ENCODE measurements at regions not wholly inside any gene's neighbourhood (a gene's known extent, or its start where the extent isn't known, plus 50 kb on each side); places are given as distances from the start of the nearest gene placed in this dataset.

- Histone ChIP-seq H3K27ac (ENCODE audit: low read length) (no peak overlapping the region), H3K9me3 (ENCODE audit: control insufficient read depth, low read depth, low read length) (no peaks in the 10 kb centered on the region), H3K27me3 (ENCODE audit: control insufficient read depth, insufficient read depth, low read length) (no peaks in the 10 kb centered on the region), H3K4me3 (ENCODE audit: low read length) (no peak overlapping the region), H3K36me3 (ENCODE audit: control insufficient read depth, insufficient read depth, low read length) (no peaks in the 10 kb centered on the region), H3K4me1 (ENCODE audit: control insufficient read depth, insufficient read depth, low read length) (no peaks in the 10 kb centered on the region)
- DNase-seq = no peak
- WGBS (ENCODE audit: insufficient coverage, low lambda C conversion rate) = no CpG with 5 or more reads among the region's 4 CpGs
These were observed 267.4 kb upstream of the VLDLR start for GRCh38 chr9:2354216-2354615.

DNA sequence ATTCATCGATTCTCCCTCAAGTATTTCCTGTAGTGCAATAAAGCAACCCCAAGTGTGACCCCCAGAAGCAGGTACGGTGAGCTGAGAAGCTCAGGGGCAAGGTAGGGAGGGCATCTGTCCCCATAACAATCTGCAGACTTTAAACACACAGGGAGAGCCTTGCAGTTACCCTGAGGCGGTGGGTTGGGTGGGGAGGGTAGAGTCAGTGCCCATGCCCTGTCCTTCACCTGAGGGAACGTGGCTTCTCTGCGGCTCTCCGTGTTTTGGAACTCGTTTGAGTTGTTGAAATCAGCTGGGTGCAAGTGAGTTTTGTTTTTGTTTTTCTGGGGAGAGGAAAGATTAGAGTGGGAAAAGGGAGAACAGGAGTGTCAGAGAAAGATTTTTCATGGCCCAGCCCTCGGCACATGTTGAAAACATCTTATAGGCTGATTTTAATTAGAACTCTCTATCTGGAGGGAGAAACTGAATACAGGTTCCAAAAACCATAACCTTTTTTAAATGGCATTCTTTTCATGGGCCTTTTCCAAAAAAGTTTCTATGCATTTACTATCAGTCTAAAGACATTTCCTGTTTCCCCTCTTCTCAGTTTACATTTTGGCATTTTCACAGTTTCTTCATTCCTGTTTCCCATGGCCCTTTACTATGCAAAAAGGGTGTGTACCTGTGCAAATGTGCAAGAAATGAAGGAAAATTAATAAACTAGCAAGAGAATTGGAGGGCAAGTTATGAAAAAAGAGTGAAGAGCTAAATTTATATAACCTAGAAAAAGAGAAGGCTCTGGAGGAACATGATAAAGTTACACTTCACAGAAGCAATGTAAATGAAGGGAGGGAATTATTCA, 266.5 kb upstream of the VLDLR start:
- WGBS (ENCODE audit: insufficient coverage, low lambda C conversion rate) = no CpG with 5 or more reads among the region's 8 CpGs
- no peaks in the 10 kb centered on the region for H3K4me1 ChIP-seq (ENCODE audit: control insufficient read depth, insufficient read depth, low read length)
- no peak overlapping the region for H3K4me3 ChIP-seq (ENCODE audit: low read length)
- H3K36me3 ChIP-seq (ENCODE audit: control insufficient read depth, insufficient read depth, low read length) = no peaks in the 10 kb centered on the region
- no peak overlapping the region for H3K27ac ChIP-seq (ENCODE audit: low read length)
- H3K27me3 ChIP-seq (ENCODE audit: control insufficient read depth, insufficient read depth, low read length) = no peaks in the 10 kb centered on the region
- no peaks in the 10 kb centered on the region for H3K9me3 ChIP-seq (ENCODE audit: control insufficient read depth, low read depth, low read length)
- DNase-seq = no peak

GRCh38 chr9:2355697-2355983, 265.9 kb upstream of the VLDLR start:
- Histone ChIP-seq H3K4me1 (ENCODE audit: control insufficient read depth, insufficient read depth, low read length) (no peaks in the 10 kb centered on the region), H3K27ac (ENCODE audit: low read length) (no peak overlapping the region), H3K36me3 (ENCODE audit: control insufficient read depth, insufficient read depth, low read length) (no peaks in the 10 kb centered on the region), H3K27me3 (ENCODE audit: control insufficient read depth, insufficient read depth, low read length) (no peaks in the 10 kb centered on the region), H3K4me3 (ENCODE audit: low read length) (no peak overlapping the region), H3K9me3 (ENCODE audit: control insufficient read depth, low read depth, low read length) (no peaks in the 10 kb centered on the region)
- WGBS (ENCODE audit: insufficient coverage, low lambda C conversion rate) = no CpG with 5 or more reads among the region's 7 CpGs
- no peak for DNase-seq

GRCh38 chr9:2356041-2356790, 265.4 kb upstream of the VLDLR start:
- no peaks in the 10 kb centered on the region for H3K4me1 ChIP-seq (ENCODE audit: control insufficient read depth, insufficient read depth, low read length)
- H3K27me3 ChIP-seq (ENCODE audit: control insufficient read depth, insufficient read depth, low read length) = no peaks in the 10 kb centered on the region
- no peak overlapping the region for H3K4me3 ChIP-seq (ENCODE audit: low read length)
- WGBS (ENCODE audit: insufficient coverage, low lambda C conversion rate) = no CpG with 5 or more reads among the region's 8 CpGs
- DNase-seq = no peak
- H3K9me3 ChIP-seq (ENCODE audit: control insufficient read depth, low read depth, low read length) = no peaks in the 10 kb centered on the region
- no peaks in the 10 kb centered on the region for H3K36me3 ChIP-seq (ENCODE audit: control insufficient read depth, insufficient read depth, low read length)
- no peak overlapping the region for H3K27ac ChIP-seq (ENCODE audit: low read length)

DNA sequence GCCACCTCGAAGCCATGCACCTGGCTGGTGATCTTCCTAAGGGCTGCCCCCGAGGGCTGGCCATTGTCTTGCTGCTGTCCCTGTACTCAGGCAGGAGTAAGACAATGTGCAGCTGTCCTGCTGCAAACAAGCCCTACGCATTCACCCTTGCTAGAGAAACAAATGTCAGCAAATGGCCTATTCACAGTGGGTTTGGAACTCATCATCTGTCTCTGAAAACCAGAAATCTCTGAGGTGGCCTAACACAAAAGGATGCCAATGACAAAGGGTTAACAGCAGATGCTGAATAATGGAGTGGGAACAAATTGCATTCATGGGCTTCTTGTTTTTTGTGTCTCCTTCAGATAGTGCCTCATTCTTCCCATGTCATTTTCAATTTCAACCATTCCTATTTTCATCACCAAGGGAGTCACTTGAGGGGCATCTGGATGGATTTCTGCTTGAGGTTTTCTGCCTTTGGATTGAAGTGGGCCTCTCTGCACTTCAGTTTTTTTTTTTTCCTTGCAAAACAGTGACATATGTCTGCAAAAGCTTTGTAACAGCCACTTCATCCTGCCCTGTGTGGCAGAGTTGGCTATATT, 261.6 kb upstream of the VLDLR start:
- Histone ChIP-seq H3K27ac (ENCODE audit: low read length) (no peak overlapping the region), H3K4me3 (ENCODE audit: low read length) (no peak overlapping the region), H3K36me3 (ENCODE audit: control insufficient read depth, insufficient read depth, low read length) (no peaks in the 10 kb centered on the region), H3K4me1 (ENCODE audit: control insufficient read depth, insufficient read depth, low read length) (no peaks in the 10 kb centered on the region), H3K9me3 (ENCODE audit: control insufficient read depth, low read depth, low read length) (no peaks in the 10 kb centered on the region), H3K27me3 (ENCODE audit: control insufficient read depth, insufficient read depth, low read length) (no peaks in the 10 kb centered on the region)
- no CpG with 5 or more reads among the region's 3 CpGs for WGBS (ENCODE audit: insufficient coverage, low lambda C conversion rate)
- no peak for DNase-seq

DNA sequence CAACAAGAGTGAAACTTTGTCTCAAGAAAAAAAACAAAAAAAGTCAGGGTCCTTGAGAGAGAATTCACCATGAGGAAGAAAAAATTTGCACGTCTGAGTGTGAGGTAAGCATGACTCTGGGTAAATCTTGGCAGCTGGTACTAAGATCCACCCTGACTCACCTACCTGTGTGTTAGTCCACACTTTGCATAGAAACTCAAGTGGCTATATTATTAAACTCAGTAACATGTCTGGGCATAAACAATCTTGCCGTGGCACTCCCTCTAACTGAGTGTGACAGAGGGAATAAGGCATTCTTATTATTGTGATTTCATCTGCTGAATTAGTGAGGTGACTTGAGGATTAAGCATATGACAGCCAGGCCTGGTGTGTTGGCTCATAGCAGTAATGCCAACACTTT, 259.4 kb upstream of the VLDLR start:
- H3K9me3 ChIP-seq (ENCODE audit: control insufficient read depth, low read depth, low read length) = no peaks in the 10 kb centered on the region
- no peak overlapping the region for H3K4me3 ChIP-seq (ENCODE audit: low read length)
- H3K36me3 ChIP-seq (ENCODE audit: control insufficient read depth, insufficient read depth, low read length) = no peaks in the 10 kb centered on the region
- no peak overlapping the region for H3K27ac ChIP-seq (ENCODE audit: low read length)
- DNase-seq = no peak
- no CpG with 5 or more reads among the region's 2 CpGs for WGBS (ENCODE audit: insufficient coverage, low lambda C conversion rate)
- H3K4me1 ChIP-seq (ENCODE audit: control insufficient read depth, insufficient read depth, low read length) = no peaks in the 10 kb centered on the region
- no peaks in the 10 kb centered on the region for H3K27me3 ChIP-seq (ENCODE audit: control insufficient read depth, insufficient read depth, low read length)

DNA sequence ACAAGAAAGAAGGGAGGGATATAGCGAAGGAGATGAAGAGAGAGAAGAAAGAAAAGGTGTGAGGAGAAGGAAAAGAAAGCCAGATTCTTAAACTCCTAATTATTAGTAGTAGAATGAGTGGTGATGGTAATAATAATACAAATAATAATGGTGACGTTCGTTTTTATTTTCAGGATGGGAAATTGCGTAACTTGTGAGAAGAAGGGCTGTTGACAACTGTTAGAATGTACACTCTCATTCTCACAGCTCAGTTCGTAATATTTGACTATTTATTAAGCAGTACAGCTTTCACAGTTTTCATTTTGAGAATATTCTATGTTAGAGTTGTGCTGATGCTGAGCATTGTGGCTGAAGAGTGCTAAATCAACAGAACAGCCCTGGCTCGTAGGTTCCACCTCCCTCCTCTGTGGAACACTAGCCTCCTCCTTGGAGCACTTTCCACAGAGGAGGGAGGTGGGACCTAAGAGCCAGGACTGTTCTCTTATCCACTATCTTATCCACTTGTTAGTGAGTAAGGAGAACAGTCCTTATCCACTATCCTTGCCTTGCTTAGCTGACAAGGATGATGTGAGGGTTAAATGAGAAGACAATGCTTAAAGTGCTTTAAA, 258.3 kb upstream of the VLDLR start:
- no peaks in the 10 kb centered on the region for H3K36me3 ChIP-seq (ENCODE audit: control insufficient read depth, insufficient read depth, low read length)
- no peak overlapping the region for H3K27ac ChIP-seq (ENCODE audit: low read length)
- no peaks in the 10 kb centered on the region for H3K27me3 ChIP-seq (ENCODE audit: control insufficient read depth, insufficient read depth, low read length)
- no peak overlapping the region for H3K4me3 ChIP-seq (ENCODE audit: low read length)
- DNase-seq = no peak
- 92% methylated on average over 4 of the region's 6 CpGs for WGBS (ENCODE audit: insufficient coverage, low lambda C conversion rate)
- H3K4me1 ChIP-seq (ENCODE audit: control insufficient read depth, insufficient read depth, low read length) = no peaks in the 10 kb centered on the region
- H3K9me3 ChIP-seq (ENCODE audit: control insufficient read depth, low read depth, low read length) = no peaks in the 10 kb centered on the region

DNA sequence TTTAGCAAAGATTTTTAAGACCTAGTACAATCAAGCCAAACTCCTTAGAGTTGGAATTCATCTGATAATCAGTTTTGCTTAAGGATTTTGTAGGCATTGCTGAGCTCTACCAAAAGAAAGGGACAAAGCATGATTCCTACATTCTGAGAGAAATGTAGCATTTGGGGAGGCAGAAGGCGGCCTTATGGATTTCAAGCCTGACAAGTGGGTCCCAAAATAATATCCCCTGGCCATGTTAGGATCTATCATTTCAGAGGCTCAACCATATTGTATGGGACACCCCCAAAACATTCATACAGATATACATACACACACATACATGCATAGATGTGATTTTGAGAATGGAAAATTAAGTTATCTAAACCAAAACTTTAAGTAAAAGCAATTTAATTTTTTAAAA, 257.8 kb upstream of the VLDLR start:
- WGBS (ENCODE audit: insufficient coverage, low lambda C conversion rate) = no CpG with 5 or more reads among the region's 1 CpG

GRCh38 chr9:2367970-2368369, 253.6 kb upstream of the VLDLR start:
- Histone ChIP-seq H3K9me3 (ENCODE audit: control insufficient read depth, low read depth, low read length) (no peaks in the 10 kb centered on the region), H3K27me3 (ENCODE audit: control insufficient read depth, insufficient read depth, low read length) (no peaks in the 10 kb centered on the region), H3K4me1 (ENCODE audit: control insufficient read depth, insufficient read depth, low read length) (no peaks in the 10 kb centered on the region), H3K4me3 (ENCODE audit: low read length) (no peak overlapping the region), H3K36me3 (ENCODE audit: control insufficient read depth, insufficient read depth, low read length) (no peaks in the 10 kb centered on the region), H3K27ac (ENCODE audit: low read length) (no peak overlapping the region)
- DNase-seq = no peak
- WGBS (ENCODE audit: insufficient coverage, low lambda C conversion rate) = no CpG with 5 or more reads among the region's 1 CpG

More for the DNA sequence above, 257.8 kb upstream of the VLDLR start:
- Histone ChIP-seq H3K36me3 (ENCODE audit: control insufficient read depth, insufficient read depth, low read length) (no peaks in the 10 kb centered on the region), H3K27ac (ENCODE audit: low read length) (no peak overlapping the region), H3K4me1 (ENCODE audit: control insufficient read depth, insufficient read depth, low read length) (no peaks in the 10 kb centered on the region), H3K27me3 (ENCODE audit: control insufficient read depth, insufficient read depth, low read length) (no peaks in the 10 kb centered on the region), H3K4me3 (ENCODE audit: low read length) (no peak overlapping the region), H3K9me3 (ENCODE audit: control insufficient read depth, low read depth, low read length) (no peaks in the 10 kb centered on the region)
- DNase-seq = no peak

DNA sequence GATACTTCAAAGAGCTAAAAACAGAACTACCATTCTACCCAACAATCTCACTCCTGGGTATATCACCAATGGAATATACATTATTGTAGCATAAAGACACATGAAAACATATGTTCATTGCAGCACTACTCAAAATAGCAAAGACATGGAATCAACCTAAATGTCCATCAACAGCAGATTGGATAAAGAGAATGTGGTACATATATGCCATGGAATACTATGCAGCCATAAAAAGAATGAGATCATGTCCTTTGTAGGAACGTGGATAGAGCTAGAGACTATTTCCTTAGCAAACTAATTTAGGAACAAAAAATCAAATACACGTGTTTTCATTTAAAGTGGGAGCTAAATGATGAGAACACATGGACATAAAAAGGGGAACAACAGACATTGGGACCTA, 247.9 kb upstream of the VLDLR start:
- no peaks in the 10 kb centered on the region for H3K36me3 ChIP-seq (ENCODE audit: control insufficient read depth, insufficient read depth, low read length)
- H3K4me1 ChIP-seq (ENCODE audit: control insufficient read depth, insufficient read depth, low read length) = peaks cover 4% of the 10 kb centered on the region
- DNase-seq = no peak
- no peak overlapping the region for H3K4me3 ChIP-seq (ENCODE audit: low read length)
- 94% methylated on average over 2 of the region's 2 CpGs for WGBS (ENCODE audit: insufficient coverage, low lambda C conversion rate)
- no peaks in the 10 kb centered on the region for H3K9me3 ChIP-seq (ENCODE audit: control insufficient read depth, low read depth, low read length)
- no peak overlapping the region for H3K27ac ChIP-seq (ENCODE audit: low read length)
- H3K27me3 ChIP-seq (ENCODE audit: control insufficient read depth, insufficient read depth, low read length) = no peaks in the 10 kb centered on the region

All from large intestine (tissue), 3 donors.